ELF-1 (cell line): ENCODE measurements at regions not wholly inside any gene's neighbourhood (a gene's known extent, or its start where the extent isn't known, plus 50 kb on each side); places are given as distances from the start of the nearest gene placed in this dataset.
A peak's percentile ranks its signal among the peaks of the same experiment; 100 is the strongest.
"Not testable (repeated sequence)": the region's sequence is repeated elsewhere in the genome, so short reads cannot be mapped to it uniquely, and the experiment has no call there.

ENCODE experiments used
- DNase-seq: peaks from one replicate; pipeline ENCODE4 v3.0.0-alpha.2; 2016; ENCODE audit warnings: low read depth, low spot score

GRCh38 chr5:77869116-77869798, 93.1 kb upstream of the TBCA start:
- no peak for DNase-seq

GRCh38 chr5:77867914-77868313, 91.8 kb upstream of the TBCA start:
- DNase-seq, result no peak

GRCh38 chr5:77867194-77867691, 91.1 kb upstream of the TBCA start:
- DNase-seq, result no peak

- DNase-seq, result no peak
These were observed 90.1 kb upstream of the TBCA start for GRCh38 chr5:77866198-77866597.

- DNase-seq, result no peak
These were observed 88.9 kb upstream of the TBCA start for GRCh38 chr5:77864997-77865396.

GRCh38 chr5:77863181-77863580, 87.0 kb upstream of the TBCA start:
- no peak for DNase-seq

- DNase-seq, result no peak
These were observed 85.4 kb upstream of the TBCA start for GRCh38 chr5:77861576-77861975.

GRCh38 chr5:77859306-77859705, 83.2 kb upstream of the TBCA start:
- no peak for DNase-seq

GRCh38 chr5:77858678-77859077, 82.5 kb upstream of the TBCA start:
- DNase-seq, result not testable (repeated sequence)

GRCh38 chr5:77855369-77855768, 79.2 kb upstream of the TBCA start:
- no peak for DNase-seq

GRCh38 chr5:77853353-77853907, 77.3 kb upstream of the TBCA start:
- DNase-seq, result no peak

- peak; percentile 75 for DNase-seq
These were observed 76.6 kb upstream of the TBCA start for GRCh38 chr5:77852514-77853352.

GRCh38 chr5:77852068-77852513, 76.0 kb upstream of the TBCA start:
- DNase-seq, result no peak

- peak; percentile 58 for DNase-seq
These were observed 75.3 kb upstream of the TBCA start for GRCh38 chr5:77851176-77852067.

GRCh38 chr5:77850536-77851175, 74.5 kb upstream of the TBCA start:
- peak; percentile 85 for DNase-seq

GRCh38 chr5:77849308-77849900, 73.3 kb upstream of the TBCA start:
- peak; percentile 45 for DNase-seq

GRCh38 chr5:77847814-77848290, 71.7 kb upstream of the TBCA start:
- DNase-seq, result peak; percentile 94

- DNase-seq, result peak; percentile 33
These were observed 71.0 kb upstream of the TBCA start for GRCh38 chr5:77847129-77847460.

- DNase-seq, result peak; percentile 50
These were observed 70.4 kb upstream of the TBCA start for GRCh38 chr5:77846422-77847128.

GRCh38 chr5:77845324-77845646, 69.1 kb upstream of the TBCA start:
- no peak for DNase-seq
